Panc1 (cell line): ENCODE measurements at regions not wholly inside any gene's neighbourhood (a gene's known extent, or its start where the extent isn't known, plus 50 kb on each side); places are given as distances from the start of the nearest gene placed in this dataset.

Source experiments
- ATAC-seq: fragments of 200-7000 bp; cut with Tn5 transposase; 2 replicates; pipeline ENCODE4 v1.9.1; 2020; ENCODE audit warnings: mild to moderate bottlenecking, moderate library complexity
- BruUV-seq: library from RNA; stranded (reverse); fragments of 400-500 nt; replicated peaks from 2 replicates; lab custom pipeline; 2021; lab: Mats Ljungman, UMichigan
- CTCF ChIA-PET: fragments of 300-600 bp; sonication (Branson Sonifier 250); formaldehyde crosslinking; loops from one replicate; lab custom pipeline; 2022; ENCODE audit warnings: antibody characterized with exemption; lab: Charles Lee
- POLR2A ChIA-PET: fragments of 300-600 bp; sonication (Branson Sonifier 250); formaldehyde crosslinking; loops from one replicate; lab custom pipeline; 2022; ENCODE audit warnings: antibody characterized with exemption; lab: Charles Lee
- DNase-seq: peaks from one replicate; pipeline ENCODE4 v3.0.0-alpha.2; 2010; ENCODE audit warnings: low read depth, low spot score
- H3K27ac ChIP-seq: 2 replicates; pipeline ENCODE4 v1.5.1; 2011; ENCODE audit warnings: mild to moderate bottlenecking, low read length, inconsistent platforms
- H3K27me3 ChIP-seq: fragments of 200-500 bp; sonication (Bioruptor generic); 2 replicates; pipeline ENCODE4 v1.6.0; 2014; ENCODE audit warnings: low read length, inconsistent platforms; ENCODE audit not compliant: control insufficient read depth, insufficient read depth
- H3K36me3 ChIP-seq: fragments of 200-500 bp; sonication (Bioruptor generic); 2 replicates; pipeline ENCODE4 v1.5.1; 2014; ENCODE audit warnings: inconsistent platforms, mild to moderate bottlenecking, low read length, moderate library complexity; ENCODE audit not compliant: control insufficient read depth, insufficient read depth
- H3K4me1 ChIP-seq: 2 replicates; pipeline ENCODE4 v1.5.1; 2011; ENCODE audit warnings: inconsistent platforms, mild to moderate bottlenecking, low read length, moderate library complexity; ENCODE audit not compliant: control insufficient read depth, insufficient read depth
- H3K4me3 ChIP-seq, 2 experiments: 2 replicates each; pipeline ENCODE4 v1.5.1; 2011 to 2012; ENCODE audit warnings: low read depth in 2 of 2, low read length in 2 of 2, mild to moderate bottlenecking in 2 of 2, inconsistent platforms in 1 of 2, moderate library complexity in 1 of 2
- H3K9me3 ChIP-seq: fragments of 200-500 bp; sonication (Bioruptor generic); 2 replicates; pipeline ENCODE4 v1.5.1; 2014; ENCODE audit warnings: low read depth, mild to moderate bottlenecking, inconsistent platforms, low read length, moderate library complexity; ENCODE audit not compliant: control insufficient read depth, insufficient read depth
- POLR2AphosphoS5 ChIP-seq: IDR thresholded peaks from 2 replicates; pipeline ENCODE4 v1.6.1; 2012; ENCODE audit warnings: mild to moderate bottlenecking, low read depth, low read length, moderate library complexity
- SIN3A ChIP-seq: IDR thresholded peaks from 2 replicates; pipeline ENCODE4 v1.6.1; 2012; ENCODE audit warnings: low read depth, mild to moderate bottlenecking, low read length, moderate library complexity, borderline replicate concordance; ENCODE audit not compliant: insufficient read depth
- TCF7L2 ChIP-seq: IDR thresholded peaks from 2 replicates; pipeline ENCODE4 v1.6.1; 2011; ENCODE audit warnings: mild to moderate bottlenecking, low read depth, low read length, inconsistent platforms
- in situ Hi-C: cut with HindIII; loops from 2 replicates; pipeline ENCODE4 v1.10.0; 2016; ENCODE audit warnings: low sequenced_read_pairs, low pct_unique_long_range_greater_than_20kb
- intact Hi-C: fragments of 100-400 bp; cut with micrococcal nuclease; formaldehyde crosslinking; loops from one replicate; pipeline ENCODE4 v1.10.0; 2022; ENCODE audit not compliant: unreplicated experiment
- TF ChIP-seq, protein P1 (sequence below): fragments of 450-650 bp; IDR thresholded peaks from 2 replicates; pipeline ENCODE4 v1.5.1; 2017; ENCODE audit warnings: mild to moderate bottlenecking
- TF ChIP-seq, protein P2 (sequence below), 2 experiments: IDR thresholded peaks; 2 replicates each; pipeline ENCODE4 v1.6.1; 2011 to 2012; ENCODE audit warnings: low read depth in 2 of 2, control low read depth in 1 of 2, low read length in 1 of 2, mild to moderate bottlenecking in 1 of 2, moderate library complexity in 1 of 2; ENCODE audit not compliant: insufficient read depth in 1 of 2

DNA sequence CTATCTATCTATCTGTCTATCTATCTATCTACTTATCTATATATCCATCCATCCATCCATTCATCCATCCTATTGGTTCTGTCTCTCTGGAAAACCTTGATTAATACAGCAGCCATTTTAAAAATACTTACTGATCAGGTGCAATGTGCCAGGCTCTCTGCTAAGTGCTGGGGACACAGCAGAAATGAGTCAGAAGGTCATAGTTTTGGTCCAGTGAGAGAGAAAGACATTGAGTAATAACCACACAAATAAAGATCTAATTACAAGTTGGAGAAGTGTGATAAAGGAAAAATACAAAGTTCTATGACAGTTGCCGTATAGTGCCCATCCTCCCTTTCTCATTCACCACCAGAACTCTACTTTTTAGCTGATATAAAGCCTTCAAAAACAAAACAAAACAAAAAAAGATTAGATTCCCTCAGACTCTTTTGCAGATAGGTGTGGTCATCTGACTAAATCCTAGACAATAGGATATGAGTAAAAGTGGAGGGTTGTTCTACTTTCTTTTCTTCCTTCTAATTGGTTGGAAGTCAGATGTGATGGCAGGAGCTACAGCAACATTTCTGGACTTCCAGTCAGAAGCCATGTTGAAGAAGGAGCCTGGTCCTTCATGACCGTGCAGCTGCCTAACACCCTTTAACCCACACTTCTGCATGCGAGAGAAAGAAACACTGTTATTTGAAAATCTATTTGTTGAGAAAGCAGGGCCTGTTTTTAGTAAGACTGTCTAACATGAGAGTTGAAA lies 72.0 kb upstream of the TOX3 start:
- DNase-seq = no peak
- Histone ChIP-seq H3K36me3 (no peaks in the 10 kb centered on the region), H3K4me3 (no peak overlapping the region), H3K27me3 (no peaks in the 10 kb centered on the region), H3K9me3 (no peaks in the 10 kb centered on the region), H3K27ac (no peak overlapping the region), H3K4me1 (no peaks in the 10 kb centered on the region)
- no peak for ATAC-seq
- TF ChIP-seq SIN3A (no peak), POLR2AphosphoS5 (no peak), TCF7L2 (no peak)
- TF ChIP-seq, protein P1, sequence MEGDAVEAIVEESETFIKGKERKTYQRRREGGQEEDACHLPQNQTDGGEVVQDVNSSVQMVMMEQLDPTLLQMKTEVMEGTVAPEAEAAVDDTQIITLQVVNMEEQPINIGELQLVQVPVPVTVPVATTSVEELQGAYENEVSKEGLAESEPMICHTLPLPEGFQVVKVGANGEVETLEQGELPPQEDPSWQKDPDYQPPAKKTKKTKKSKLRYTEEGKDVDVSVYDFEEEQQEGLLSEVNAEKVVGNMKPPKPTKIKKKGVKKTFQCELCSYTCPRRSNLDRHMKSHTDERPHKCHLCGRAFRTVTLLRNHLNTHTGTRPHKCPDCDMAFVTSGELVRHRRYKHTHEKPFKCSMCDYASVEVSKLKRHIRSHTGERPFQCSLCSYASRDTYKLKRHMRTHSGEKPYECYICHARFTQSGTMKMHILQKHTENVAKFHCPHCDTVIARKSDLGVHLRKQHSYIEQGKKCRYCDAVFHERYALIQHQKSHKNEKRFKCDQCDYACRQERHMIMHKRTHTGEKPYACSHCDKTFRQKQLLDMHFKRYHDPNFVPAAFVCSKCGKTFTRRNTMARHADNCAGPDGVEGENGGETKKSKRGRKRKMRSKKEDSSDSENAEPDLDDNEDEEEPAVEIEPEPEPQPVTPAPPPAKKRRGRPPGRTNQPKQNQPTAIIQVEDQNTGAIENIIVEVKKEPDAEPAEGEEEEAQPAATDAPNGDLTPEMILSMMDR = no peak
- TF ChIP-seq, protein P2, sequence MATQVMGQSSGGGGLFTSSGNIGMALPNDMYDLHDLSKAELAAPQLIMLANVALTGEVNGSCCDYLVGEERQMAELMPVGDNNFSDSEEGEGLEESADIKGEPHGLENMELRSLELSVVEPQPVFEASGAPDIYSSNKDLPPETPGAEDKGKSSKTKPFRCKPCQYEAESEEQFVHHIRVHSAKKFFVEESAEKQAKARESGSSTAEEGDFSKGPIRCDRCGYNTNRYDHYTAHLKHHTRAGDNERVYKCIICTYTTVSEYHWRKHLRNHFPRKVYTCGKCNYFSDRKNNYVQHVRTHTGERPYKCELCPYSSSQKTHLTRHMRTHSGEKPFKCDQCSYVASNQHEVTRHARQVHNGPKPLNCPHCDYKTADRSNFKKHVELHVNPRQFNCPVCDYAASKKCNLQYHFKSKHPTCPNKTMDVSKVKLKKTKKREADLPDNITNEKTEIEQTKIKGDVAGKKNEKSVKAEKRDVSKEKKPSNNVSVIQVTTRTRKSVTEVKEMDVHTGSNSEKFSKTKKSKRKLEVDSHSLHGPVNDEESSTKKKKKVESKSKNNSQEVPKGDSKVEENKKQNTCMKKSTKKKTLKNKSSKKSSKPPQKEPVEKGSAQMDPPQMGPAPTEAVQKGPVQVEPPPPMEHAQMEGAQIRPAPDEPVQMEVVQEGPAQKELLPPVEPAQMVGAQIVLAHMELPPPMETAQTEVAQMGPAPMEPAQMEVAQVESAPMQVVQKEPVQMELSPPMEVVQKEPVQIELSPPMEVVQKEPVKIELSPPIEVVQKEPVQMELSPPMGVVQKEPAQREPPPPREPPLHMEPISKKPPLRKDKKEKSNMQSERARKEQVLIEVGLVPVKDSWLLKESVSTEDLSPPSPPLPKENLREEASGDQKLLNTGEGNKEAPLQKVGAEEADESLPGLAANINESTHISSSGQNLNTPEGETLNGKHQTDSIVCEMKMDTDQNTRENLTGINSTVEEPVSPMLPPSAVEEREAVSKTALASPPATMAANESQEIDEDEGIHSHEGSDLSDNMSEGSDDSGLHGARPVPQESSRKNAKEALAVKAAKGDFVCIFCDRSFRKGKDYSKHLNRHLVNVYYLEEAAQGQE (IDR thresholded peaks at IDR 0.05; ENCODE audit: insufficient read depth in 1 of 2, low read depth in 2 of 2, low read length in 1 of 2) = no peak
- ChIA-PET CTCF (no interaction called here), POLR2A (no interaction called here)
- in situ Hi-C loops = no loop called here
- intact Hi-C loops = no loop called here
- no TSS peak for BruUV-seq

DNA sequence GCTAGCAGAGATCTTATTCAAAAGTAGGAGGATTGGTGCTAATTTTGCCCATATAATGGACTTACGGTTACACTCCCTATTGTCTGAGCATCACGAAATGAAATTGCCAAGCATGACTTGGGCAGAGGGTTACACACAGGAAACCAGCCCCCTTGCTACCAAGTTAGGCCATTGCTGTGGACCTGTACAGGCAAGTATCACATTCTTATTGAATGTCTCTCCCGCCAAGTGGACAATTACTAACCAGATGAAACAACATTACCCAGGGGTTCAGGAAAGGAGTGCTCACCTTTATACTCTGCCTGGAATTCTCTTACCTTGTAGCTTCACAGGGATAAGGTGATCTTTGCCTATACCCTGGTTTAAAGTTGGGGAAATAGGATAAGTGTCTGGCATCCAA lies 70.6 kb upstream of the TOX3 start:
- TF ChIP-seq, protein P2 (IDR thresholded peaks at IDR 0.05; ENCODE audit: insufficient read depth in 1 of 2, low read depth in 2 of 2, low read length in 1 of 2) = no peak
- Histone ChIP-seq H3K9me3 (no peaks in the 10 kb centered on the region), H3K4me1 (no peaks in the 10 kb centered on the region), H3K36me3 (no peaks in the 10 kb centered on the region), H3K4me3 (no peak overlapping the region), H3K27ac (no peak overlapping the region), H3K27me3 (no peaks in the 10 kb centered on the region)
- ATAC-seq (no peak), DNase-seq (no peak)
- in situ Hi-C loops = no loop called here
- CTCF ChIA-PET = no interaction called here
- intact Hi-C loops = no loop called here
- BruUV-seq = no TSS peak
- POLR2A ChIA-PET = no interaction called here
